OCI-LY7 (cell line): ENCODE measurements at regions not wholly inside any gene's neighbourhood (a gene's known extent, or its start where the extent isn't known, plus 50 kb on each side); places are given as distances from the start of the nearest gene placed in this dataset.

Experiments
- EZH2phosphoT487 ChIP-seq: fragments of 200-600 bp; sonication (generic); IDR thresholded peaks from 2 replicates; pipeline ENCODE4 v1.6.1; 2018; ENCODE audit warnings: low read depth, borderline replicate concordance, mild to moderate bottlenecking, mixed run types, antibody characterized with exemption, low read length, moderate library complexity, mixed read lengths
- TF ChIP-seq, protein P1 (sequence below): fragments of 200-600 bp; sonication (generic); conservative IDR thresholded peaks from 2 replicates; pipeline ENCODE4 v1.5.1; 2014; ENCODE audit warnings: mild to moderate bottlenecking, antibody characterized with exemption, low read length, moderate library complexity, mixed read lengths

DNA sequence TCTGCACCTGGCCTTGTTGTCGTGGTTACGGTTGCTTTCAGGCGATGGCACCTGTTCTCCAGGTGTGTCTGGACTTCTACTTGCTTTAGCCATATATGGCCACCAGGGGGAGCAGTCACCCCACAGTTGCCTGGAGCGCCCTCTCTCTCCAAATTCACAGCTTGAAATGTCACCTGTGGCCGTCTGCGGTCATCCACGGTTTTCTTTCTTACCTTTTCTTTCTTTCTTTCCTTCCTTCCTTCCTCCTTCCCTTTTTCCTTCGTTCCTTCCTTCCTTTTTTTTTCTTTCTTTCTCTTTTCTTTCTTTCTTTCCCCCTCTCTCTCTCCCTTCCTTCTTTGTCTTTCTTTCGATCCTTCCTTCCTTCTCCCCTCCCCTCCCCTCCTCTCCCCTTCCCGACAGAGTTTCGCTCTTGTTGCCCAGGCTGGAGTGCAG, 150.5 kb upstream of the VKORC1L1 start:
- TF ChIP-seq, protein P1, sequence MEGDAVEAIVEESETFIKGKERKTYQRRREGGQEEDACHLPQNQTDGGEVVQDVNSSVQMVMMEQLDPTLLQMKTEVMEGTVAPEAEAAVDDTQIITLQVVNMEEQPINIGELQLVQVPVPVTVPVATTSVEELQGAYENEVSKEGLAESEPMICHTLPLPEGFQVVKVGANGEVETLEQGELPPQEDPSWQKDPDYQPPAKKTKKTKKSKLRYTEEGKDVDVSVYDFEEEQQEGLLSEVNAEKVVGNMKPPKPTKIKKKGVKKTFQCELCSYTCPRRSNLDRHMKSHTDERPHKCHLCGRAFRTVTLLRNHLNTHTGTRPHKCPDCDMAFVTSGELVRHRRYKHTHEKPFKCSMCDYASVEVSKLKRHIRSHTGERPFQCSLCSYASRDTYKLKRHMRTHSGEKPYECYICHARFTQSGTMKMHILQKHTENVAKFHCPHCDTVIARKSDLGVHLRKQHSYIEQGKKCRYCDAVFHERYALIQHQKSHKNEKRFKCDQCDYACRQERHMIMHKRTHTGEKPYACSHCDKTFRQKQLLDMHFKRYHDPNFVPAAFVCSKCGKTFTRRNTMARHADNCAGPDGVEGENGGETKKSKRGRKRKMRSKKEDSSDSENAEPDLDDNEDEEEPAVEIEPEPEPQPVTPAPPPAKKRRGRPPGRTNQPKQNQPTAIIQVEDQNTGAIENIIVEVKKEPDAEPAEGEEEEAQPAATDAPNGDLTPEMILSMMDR = peak; percentile 85
- TF ChIP-seq EZH2phosphoT487 = no peak
